ENCODE measurements at regions not wholly inside any gene's neighbourhood (a gene's known extent, or its start where the extent isn't known, plus 50 kb on each side); places are given as distances from the start of the nearest gene placed in this dataset.

DNA sequence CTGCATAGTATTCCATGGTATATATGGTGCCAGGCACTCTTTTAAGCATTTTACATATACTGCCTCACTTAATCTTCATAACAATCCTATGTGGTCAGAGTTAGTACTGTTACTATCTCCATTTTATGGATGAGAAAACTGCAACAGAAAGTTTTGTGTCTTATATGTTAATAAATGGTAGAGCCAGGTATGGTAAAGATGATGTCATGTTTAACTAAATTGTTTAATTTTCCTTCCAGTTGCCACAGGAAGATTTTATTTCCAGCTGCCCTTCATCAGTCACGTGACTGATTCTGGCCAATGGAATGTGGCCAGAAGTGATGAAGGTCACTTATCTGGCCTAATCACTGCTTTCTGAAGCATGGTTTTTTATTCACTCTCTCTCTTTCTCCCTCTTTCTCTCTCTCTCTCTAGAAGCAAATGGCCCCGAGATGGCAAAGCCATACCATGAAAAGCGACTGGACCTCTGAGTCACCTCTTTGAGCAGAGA lies 75.7 kb upstream of the BTBD3 start:
- H3K4me3 ChIP-seq = no peak overlapping the region
- BruUV-seq (replicated peaks) = no TSS peak
- H3K27me3 ChIP-seq (ENCODE audit: insufficient read depth, low read depth) = no peaks in the 10 kb centered on the region
- H3K4me2 ChIP-seq = no peak overlapping the region
- no peak for DNase-seq
- no peaks in the 10 kb centered on the region for H4K20me1 ChIP-seq (ENCODE audit: insufficient read depth)
- ChIA-PET POLR2A (ENCODE audit: unreplicated experiment) (no interaction called here), CTCF (interaction anchor here (0.6 kb wide), 1 partner anchor 58 kb away, joined by 6 read pairs; no protein-coding TSS in a partner anchor)
- TF ChIP-seq CTCF (conservative IDR thresholded peaks at IDR 0.05) (no peak), EZH2 (IDR thresholded peaks at IDR 0.05; ENCODE audit: low read depth) (no peak)
- H2AFZ ChIP-seq = no peak overlapping the region
- H3K9me2 ChIP-seq (ENCODE audit: insufficient read depth) = no peaks in the 10 kb centered on the region
- H3K4me1 ChIP-seq (replicated peaks; ENCODE audit: insufficient read depth) = no peaks in the 10 kb centered on the region
- intact Hi-C loops (cut with micrococcal nuclease; ENCODE audit: unreplicated experiment) = no loop called here
- no peak overlapping the region for H3K27ac ChIP-seq
- no peaks in the 10 kb centered on the region for H3F3A ChIP-seq (ENCODE audit: insufficient read depth, low read depth)
- no peaks in the 10 kb centered on the region for H3K36me3 ChIP-seq (ENCODE audit: low read depth)
- no peaks in the 10 kb centered on the region for H3K9me3 ChIP-seq (ENCODE audit: insufficient read depth, low read depth)
- H3K79me2 ChIP-seq (ENCODE audit: low read depth) = no peaks in the 10 kb centered on the region

DNA sequence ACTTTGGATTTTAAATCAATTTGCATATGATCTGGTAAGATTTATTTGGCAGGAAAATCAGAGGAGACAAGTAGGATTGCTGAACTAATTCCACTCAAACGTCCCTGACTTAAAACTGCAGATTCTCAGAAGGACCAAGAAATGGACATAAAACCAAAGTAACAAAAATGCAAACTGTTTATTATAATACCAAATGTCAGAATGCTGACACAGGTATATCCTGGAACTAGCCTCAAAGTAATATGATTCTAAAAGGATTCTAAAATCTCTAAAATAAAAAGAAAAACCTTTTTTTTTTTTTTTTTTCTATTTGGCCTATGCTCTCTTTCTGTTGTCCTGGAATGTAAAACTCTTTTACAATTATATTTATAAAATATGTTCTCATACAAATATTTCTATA lies 74.4 kb upstream of the BTBD3 start:
- Histone ChIP-seq H3K4me1 (replicated peaks; ENCODE audit: insufficient read depth) (no peaks in the 10 kb centered on the region), H3K36me3 (ENCODE audit: low read depth) (no peaks in the 10 kb centered on the region), H3K27me3 (ENCODE audit: insufficient read depth, low read depth) (no peaks in the 10 kb centered on the region), H3F3A (ENCODE audit: insufficient read depth, low read depth) (no peaks in the 10 kb centered on the region), H3K9me2 (ENCODE audit: insufficient read depth) (no peaks in the 10 kb centered on the region), H2AFZ (no peak overlapping the region), H3K4me2 (no peak overlapping the region), H4K20me1 (ENCODE audit: insufficient read depth) (no peaks in the 10 kb centered on the region), H3K79me2 (ENCODE audit: low read depth) (no peaks in the 10 kb centered on the region), H3K9me3 (ENCODE audit: insufficient read depth, low read depth) (no peaks in the 10 kb centered on the region), H3K27ac (no peak overlapping the region), H3K4me3 (no peak overlapping the region)
- TF ChIP-seq EZH2 (IDR thresholded peaks at IDR 0.05; ENCODE audit: low read depth) = no peak
- no peak for TF ChIP-seq CTCF (conservative IDR thresholded peaks at IDR 0.05)
- DNase-seq = no peak
- ChIA-PET CTCF (no interaction called here), POLR2A (ENCODE audit: unreplicated experiment) (no interaction called here)
- intact Hi-C loops (cut with micrococcal nuclease; ENCODE audit: unreplicated experiment) = no loop called here
- no TSS peak for BruUV-seq (replicated peaks)

DNA sequence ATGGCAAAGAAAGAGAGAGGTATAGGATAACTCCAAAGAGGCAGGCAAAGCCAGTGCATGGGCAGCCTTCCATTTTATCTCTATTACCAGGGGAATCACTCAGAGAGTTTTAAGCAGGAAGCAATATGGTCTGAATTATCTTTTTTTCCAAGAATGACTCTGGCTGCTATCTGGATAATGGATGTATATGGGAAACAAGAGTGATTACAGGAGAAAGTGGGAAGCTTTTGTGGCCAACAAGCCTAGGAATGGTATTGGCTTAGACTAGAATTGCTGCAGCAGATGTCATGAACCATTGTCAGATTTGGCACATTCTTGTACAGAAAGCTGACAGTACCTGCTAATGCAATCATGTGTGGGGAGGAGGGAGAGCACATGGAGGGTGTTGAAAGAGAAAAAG lies 73.0 kb upstream of the BTBD3 start:
- no peaks in the 10 kb centered on the region for H3K79me2 ChIP-seq (ENCODE audit: low read depth)
- TF ChIP-seq EZH2 (IDR thresholded peaks at IDR 0.05; ENCODE audit: low read depth) = no peak
- no peak for TF ChIP-seq CTCF (conservative IDR thresholded peaks at IDR 0.05)
- no peaks in the 10 kb centered on the region for H3K4me1 ChIP-seq (replicated peaks; ENCODE audit: insufficient read depth)
- no peak for DNase-seq
- no TSS peak for BruUV-seq (replicated peaks)
- no peaks in the 10 kb centered on the region for H3K9me2 ChIP-seq (ENCODE audit: insufficient read depth)
- no peak overlapping the region for H3K27ac ChIP-seq
- no peak overlapping the region for H2AFZ ChIP-seq
- H3K4me3 ChIP-seq = no peak overlapping the region
- no peaks in the 10 kb centered on the region for H3K36me3 ChIP-seq (ENCODE audit: low read depth)
- ChIA-PET POLR2A (ENCODE audit: unreplicated experiment) (no interaction called here), CTCF (no interaction called here)
- no peaks in the 10 kb centered on the region for H3F3A ChIP-seq (ENCODE audit: insufficient read depth, low read depth)
- intact Hi-C loops (cut with micrococcal nuclease; ENCODE audit: unreplicated experiment) = no loop called here
- no peaks in the 10 kb centered on the region for H3K27me3 ChIP-seq (ENCODE audit: insufficient read depth, low read depth)
- H3K9me3 ChIP-seq (ENCODE audit: insufficient read depth, low read depth) = no peaks in the 10 kb centered on the region
- H4K20me1 ChIP-seq (ENCODE audit: insufficient read depth) = no peaks in the 10 kb centered on the region
- H3K4me2 ChIP-seq = no peak overlapping the region
